Urothelium cell line (cell line): ENCODE measurements at regions not wholly inside any gene's neighbourhood (a gene's known extent, or its start where the extent isn't known, plus 50 kb on each side); places are given as distances from the start of the nearest gene placed in this dataset.

Experiments
- DNase-seq: peaks from one replicate; pipeline ENCODE4 v3.0.0; 2011; ENCODE audit warnings: low spot score, mixed read lengths
- FAIRE-seq: peaks from 2 replicates; lab custom pipeline; 2011; peaks lifted over from hg19 to GRCh38; lab: Jason Lieb, UNC

- DNase-seq: no peak
- FAIRE-seq: no peak
Observed at GRCh38 chr2:188848887-188849435, 125.2 kb upstream of the COL3A1 start.

GRCh38 chr2:188850786-188851185 is 123.4 kb upstream of the COL3A1 start:
- no peak for FAIRE-seq
- no peak for DNase-seq

- FAIRE-seq (no peak), DNase-seq (no peak)
Observed at GRCh38 chr2:188851311-188851710, 122.9 kb upstream of the COL3A1 start.

GRCh38 chr2:188851826-188852225 is 122.3 kb upstream of the COL3A1 start:
- no peak for DNase-seq
- FAIRE-seq: no peak

GRCh38 chr2:188852772-188853171 is 121.4 kb upstream of the COL3A1 start:
- FAIRE-seq (no peak), DNase-seq (no peak)

- FAIRE-seq (no peak), DNase-seq (no peak)
Observed at GRCh38 chr2:188853307-188853706, 120.9 kb upstream of the COL3A1 start.

GRCh38 chr2:188865681-188866080 is 108.5 kb upstream of the COL3A1 start:
- DNase-seq (no peak), FAIRE-seq (no peak)

GRCh38 chr2:188869550-188869949 is 104.6 kb upstream of the COL3A1 start:
- DNase-seq (no peak), FAIRE-seq (no peak)

- DNase-seq: no peak
- FAIRE-seq: no peak
Observed at GRCh38 chr2:188870289-188870688, 103.9 kb upstream of the COL3A1 start.

GRCh38 chr2:188875104-188875503 is 99.1 kb upstream of the COL3A1 start:
- DNase-seq: no peak
- FAIRE-seq: no peak

GRCh38 chr2:188878716-188879115 is 95.5 kb upstream of the COL3A1 start:
- FAIRE-seq: no peak
- DNase-seq: no peak

- DNase-seq (no peak), FAIRE-seq (no peak)
Observed at GRCh38 chr2:188880740-188881139, 93.4 kb upstream of the COL3A1 start.

GRCh38 chr2:188881434-188881833 is 92.7 kb upstream of the COL3A1 start:
- FAIRE-seq: no peak
- DNase-seq: no peak

GRCh38 chr2:188884046-188884445 is 90.1 kb upstream of the COL3A1 start:
- DNase-seq: no peak
- no peak for FAIRE-seq

GRCh38 chr2:188884517-188884916 is 89.7 kb upstream of the COL3A1 start:
- FAIRE-seq: no peak

GRCh38 chr2:188889187-188889586 is 85.0 kb upstream of the COL3A1 start:
- DNase-seq (no peak), FAIRE-seq (no peak)

More at GRCh38 chr2:188884517-188884916, 89.7 kb upstream of the COL3A1 start:
- no peak for DNase-seq

GRCh38 chr2:188890755-188891154 is 83.4 kb upstream of the COL3A1 start:
- FAIRE-seq: no peak
- DNase-seq: no peak

GRCh38 chr2:188892636-188893035 is 81.5 kb upstream of the COL3A1 start:
- DNase-seq (no peak), FAIRE-seq (no peak)

GRCh38 chr2:188893972-188894371 is 80.2 kb upstream of the COL3A1 start:
- FAIRE-seq: no peak

GRCh38 chr2:188894979-188895378 is 79.2 kb upstream of the COL3A1 start:
- no peak for FAIRE-seq
- DNase-seq: no peak

More at GRCh38 chr2:188893972-188894371, 80.2 kb upstream of the COL3A1 start:
- DNase-seq: no peak

GRCh38 chr2:188897096-188897495 is 77.1 kb upstream of the COL3A1 start:
- no peak for FAIRE-seq
- DNase-seq: no peak

GRCh38 chr2:188898261-188898660 is 75.9 kb upstream of the COL3A1 start:
- no peak for DNase-seq
- no peak for FAIRE-seq

- no peak for FAIRE-seq
Observed at GRCh38 chr2:188902901-188903491, 71.2 kb upstream of the COL3A1 start.

More at GRCh38 chr2:188902901-188903491, 71.2 kb upstream of the COL3A1 start:
- peak; percentile 13 for DNase-seq
